ENCODE measurements at regions not wholly inside any gene's neighbourhood (a gene's known extent, or its start where the extent isn't known, plus 50 kb on each side); places are given as distances from the start of the nearest gene placed in this dataset.
A peak's percentile ranks its signal among the peaks of the same experiment; 100 is the strongest.

DNA sequence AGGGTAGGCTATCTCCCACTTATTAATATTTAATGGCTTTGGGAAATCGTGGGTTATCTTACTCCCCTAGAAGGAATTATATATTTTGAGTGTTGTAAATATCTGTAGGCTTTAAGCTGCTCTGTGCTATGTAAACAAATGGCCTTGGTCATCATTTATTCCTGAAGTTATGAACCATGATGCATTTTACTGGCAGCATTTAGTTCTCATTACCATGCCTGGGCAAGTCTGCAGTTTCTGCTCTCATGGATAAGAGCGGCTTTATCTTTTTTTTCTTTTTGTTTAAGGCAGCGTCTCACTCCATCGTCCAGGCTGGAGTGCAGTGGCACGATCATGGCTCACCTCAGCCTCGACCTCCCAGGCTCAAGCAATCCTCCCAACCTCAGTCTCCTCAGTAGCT, 156.1 kb downstream of the IRS2 start:
- Histone ChIP-seq H3K18ac (ENCODE audit: low read depth, low read length) (peak overlapping the region; percentile 83), H3K27ac (ENCODE audit: insufficient read depth, low read length) (no peak overlapping the region), H3K4ac (ENCODE audit: low read depth, low read length) (peak overlapping the region; percentile 31; the same call in 1 of the 2 replicates), H4K8ac (ENCODE audit: low read depth in 2 of 2, low read length in 2 of 2) (peak overlapping the region in 1 of 2 experiments; percentile 17; a peak in 1 of 4 replicates), H2BK120ac (ENCODE audit: low read depth, low read length) (peak overlapping the region; percentile 32; the same call in 1 of the 2 replicates), H3K36me3 (ENCODE audit: control insufficient read depth, insufficient read depth, low read length) (no peaks in the 10 kb centered on the region), H2AK5ac (ENCODE audit: low read depth, low read length) (peak overlapping the region; percentile 53; the same call in 1 of the 2 replicates), H3K9ac (ENCODE audit: low read depth, low read length) (no peak overlapping the region), H3K9me1 (ENCODE audit: insufficient read depth, low read length) (peaks cover 14% of the 10 kb centered on the region), H3K4me3 (ENCODE audit: insufficient read depth, low read depth, low read length) (no peak overlapping the region), H3K56ac (ENCODE audit: extremely low read depth, insufficient read depth, low read length) (no peak overlapping the region), H3K14ac (replicated peaks; ENCODE audit: low read depth, low read length) (no peak overlapping the region), H4K91ac (ENCODE audit: insufficient read depth, low read depth, low read length) (no peak overlapping the region; the same call in 1 of the 2 replicates), H2BK15ac (ENCODE audit: low read depth, low read length) (no peak overlapping the region), H3K9me3 (ENCODE audit: control insufficient read depth, insufficient read depth, low read length) (no peaks in the 10 kb centered on the region), H3K4me1 (ENCODE audit: control insufficient read depth, insufficient read depth, low read length) (peaks cover 9% of the 10 kb centered on the region), H3K23ac (ENCODE audit: low read depth, low read length) (no peak overlapping the region), H2BK5ac (ENCODE audit: low read depth, low read length, poor library complexity, severe bottlenecking) (peak overlapping the region; percentile 23), H2BK20ac (ENCODE audit: low read depth, low read length) (peak overlapping the region; percentile 17; the same call in 1 of the 2 replicates), H3K79me1 (ENCODE audit: low read depth in 1 of 2, low read length in 2 of 2) (no peaks in the 10 kb centered on the region), H4K5ac (ENCODE audit: low read depth, low read length) (peak overlapping the region; percentile 74), H4K20me1 (ENCODE audit: insufficient read depth, low read length) (no peaks in the 10 kb centered on the region), H2AK9ac (replicated peaks; ENCODE audit: low read depth, low read length, poor library complexity) (no peak overlapping the region), H2AFZ (replicated peaks; ENCODE audit: low read length, poor library complexity) (no peak overlapping the region), H3K27me3 (ENCODE audit: control insufficient read depth, insufficient read depth, low read length) (peaks cover 5% of the 10 kb centered on the region), H3K4me2 (ENCODE audit: low read depth, low read length) (peak overlapping the region; percentile 61)
- CTCF ChIA-PET = no interaction called here
- in situ Hi-C loops (cut with MboI; ENCODE audit: low sequenced_read_pairs) = no loop called here
- POLR2A ChIA-PET (ENCODE audit: unreplicated experiment) = no interaction called here
- intact Hi-C loops (cut with micrococcal nuclease) = no loop called here
- dilution Hi-C loops (cut with HindIII; ENCODE audit: low sequenced_read_pairs, unreplicated experiment) = no loop called here
- 20% methylated on average over 5 of the region's 6 CpGs; no CpG with 5 or more reads in 1 of the 2 experiments for WGBS, 2 experiments (ENCODE audit: extremely low coverage in 2 of 2, insufficient read length in 1 of 2)
- DNase-seq (peak; percentile 10), ATAC-seq (ENCODE audit: low read depth) (peak; percentile 48)
- TF ChIP-seq, protein P1, sequence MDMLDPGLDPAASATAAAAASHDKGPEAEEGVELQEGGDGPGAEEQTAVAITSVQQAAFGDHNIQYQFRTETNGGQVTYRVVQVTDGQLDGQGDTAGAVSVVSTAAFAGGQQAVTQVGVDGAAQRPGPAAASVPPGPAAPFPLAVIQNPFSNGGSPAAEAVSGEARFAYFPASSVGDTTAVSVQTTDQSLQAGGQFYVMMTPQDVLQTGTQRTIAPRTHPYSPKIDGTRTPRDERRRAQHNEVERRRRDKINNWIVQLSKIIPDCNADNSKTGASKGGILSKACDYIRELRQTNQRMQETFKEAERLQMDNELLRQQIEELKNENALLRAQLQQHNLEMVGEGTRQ (IDR thresholded peaks at IDR 0.05; ENCODE audit: low read depth, low read length) = no peak
- TF ChIP-seq CEBPB (IDR thresholded peaks at IDR 0.05; ENCODE audit: low read depth, low read length) (no peak), RAD21 (IDR thresholded peaks at IDR 0.05; ENCODE audit: low read length) (no peak), CHD1 (IDR thresholded peaks at IDR 0.05; ENCODE audit: low read depth, low read length) (no peak), NFE2L2 (IDR thresholded peaks at IDR 0.05; ENCODE audit: low read depth, low read length) (no peak), MAFK (IDR thresholded peaks at IDR 0.05; ENCODE audit: low read depth, low read length) (no peak), SMC3 (IDR thresholded peaks at IDR 0.05; ENCODE audit: low read depth, low read length) (no peak), MXI1 (IDR thresholded peaks at IDR 0.05; ENCODE audit: borderline replicate concordance, low read depth, low read length) (no peak)
- TF ChIP-seq, protein P2, sequence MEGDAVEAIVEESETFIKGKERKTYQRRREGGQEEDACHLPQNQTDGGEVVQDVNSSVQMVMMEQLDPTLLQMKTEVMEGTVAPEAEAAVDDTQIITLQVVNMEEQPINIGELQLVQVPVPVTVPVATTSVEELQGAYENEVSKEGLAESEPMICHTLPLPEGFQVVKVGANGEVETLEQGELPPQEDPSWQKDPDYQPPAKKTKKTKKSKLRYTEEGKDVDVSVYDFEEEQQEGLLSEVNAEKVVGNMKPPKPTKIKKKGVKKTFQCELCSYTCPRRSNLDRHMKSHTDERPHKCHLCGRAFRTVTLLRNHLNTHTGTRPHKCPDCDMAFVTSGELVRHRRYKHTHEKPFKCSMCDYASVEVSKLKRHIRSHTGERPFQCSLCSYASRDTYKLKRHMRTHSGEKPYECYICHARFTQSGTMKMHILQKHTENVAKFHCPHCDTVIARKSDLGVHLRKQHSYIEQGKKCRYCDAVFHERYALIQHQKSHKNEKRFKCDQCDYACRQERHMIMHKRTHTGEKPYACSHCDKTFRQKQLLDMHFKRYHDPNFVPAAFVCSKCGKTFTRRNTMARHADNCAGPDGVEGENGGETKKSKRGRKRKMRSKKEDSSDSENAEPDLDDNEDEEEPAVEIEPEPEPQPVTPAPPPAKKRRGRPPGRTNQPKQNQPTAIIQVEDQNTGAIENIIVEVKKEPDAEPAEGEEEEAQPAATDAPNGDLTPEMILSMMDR (conservative IDR thresholded peaks at IDR 0.05; ENCODE audit: low read depth, low read length) = no peak
- TF ChIP-seq, protein P3, sequence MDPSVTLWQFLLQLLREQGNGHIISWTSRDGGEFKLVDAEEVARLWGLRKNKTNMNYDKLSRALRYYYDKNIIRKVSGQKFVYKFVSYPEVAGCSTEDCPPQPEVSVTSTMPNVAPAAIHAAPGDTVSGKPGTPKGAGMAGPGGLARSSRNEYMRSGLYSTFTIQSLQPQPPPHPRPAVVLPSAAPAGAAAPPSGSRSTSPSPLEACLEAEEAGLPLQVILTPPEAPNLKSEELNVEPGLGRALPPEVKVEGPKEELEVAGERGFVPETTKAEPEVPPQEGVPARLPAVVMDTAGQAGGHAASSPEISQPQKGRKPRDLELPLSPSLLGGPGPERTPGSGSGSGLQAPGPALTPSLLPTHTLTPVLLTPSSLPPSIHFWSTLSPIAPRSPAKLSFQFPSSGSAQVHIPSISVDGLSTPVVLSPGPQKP (IDR thresholded peaks at IDR 0.05; ENCODE audit: borderline replicate concordance, low read depth, low read length) = no peak
- BruUV-seq (replicated peaks) = no TSS peak

Data from IMR-90 (cell line).